ENCODE measurements at regions not wholly inside any gene's neighbourhood (a gene's known extent, or its start where the extent isn't known, plus 50 kb on each side); places are given as distances from the start of the nearest gene placed in this dataset.

DNA sequence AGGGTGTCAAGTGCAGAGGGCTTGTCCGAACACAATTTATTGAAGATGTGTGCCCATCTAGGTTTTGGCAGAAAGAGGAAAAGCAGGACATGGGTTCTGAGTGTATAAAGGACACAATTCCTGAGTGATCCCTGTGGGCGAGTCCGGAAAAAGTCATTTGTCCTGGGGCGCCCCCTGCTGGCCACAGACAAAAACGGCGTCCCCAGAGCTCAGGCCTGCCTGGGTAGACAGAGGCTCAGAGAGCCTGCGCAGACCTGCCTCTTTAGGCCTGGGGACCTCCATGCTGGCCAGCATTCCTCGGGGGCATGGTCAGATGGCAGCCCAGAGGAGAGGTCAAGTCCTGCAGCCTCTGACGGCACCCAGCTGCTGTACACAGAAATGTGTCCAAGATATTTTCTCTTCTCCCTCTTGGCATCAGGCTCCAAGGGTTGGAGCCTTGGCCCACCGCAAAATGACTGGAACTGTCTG is 65.5 kb upstream of the LRP8 start:
- H3K4me3 ChIP-seq (ENCODE audit: low read depth, low read length), result no peak overlapping the region
- TF ChIP-seq, protein P1, sequence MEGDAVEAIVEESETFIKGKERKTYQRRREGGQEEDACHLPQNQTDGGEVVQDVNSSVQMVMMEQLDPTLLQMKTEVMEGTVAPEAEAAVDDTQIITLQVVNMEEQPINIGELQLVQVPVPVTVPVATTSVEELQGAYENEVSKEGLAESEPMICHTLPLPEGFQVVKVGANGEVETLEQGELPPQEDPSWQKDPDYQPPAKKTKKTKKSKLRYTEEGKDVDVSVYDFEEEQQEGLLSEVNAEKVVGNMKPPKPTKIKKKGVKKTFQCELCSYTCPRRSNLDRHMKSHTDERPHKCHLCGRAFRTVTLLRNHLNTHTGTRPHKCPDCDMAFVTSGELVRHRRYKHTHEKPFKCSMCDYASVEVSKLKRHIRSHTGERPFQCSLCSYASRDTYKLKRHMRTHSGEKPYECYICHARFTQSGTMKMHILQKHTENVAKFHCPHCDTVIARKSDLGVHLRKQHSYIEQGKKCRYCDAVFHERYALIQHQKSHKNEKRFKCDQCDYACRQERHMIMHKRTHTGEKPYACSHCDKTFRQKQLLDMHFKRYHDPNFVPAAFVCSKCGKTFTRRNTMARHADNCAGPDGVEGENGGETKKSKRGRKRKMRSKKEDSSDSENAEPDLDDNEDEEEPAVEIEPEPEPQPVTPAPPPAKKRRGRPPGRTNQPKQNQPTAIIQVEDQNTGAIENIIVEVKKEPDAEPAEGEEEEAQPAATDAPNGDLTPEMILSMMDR (IDR thresholded peaks at IDR 0.05), result peak; percentile 77
- no peaks in the 10 kb centered on the region for H3K27me3 ChIP-seq (ENCODE audit: control insufficient read depth, insufficient read depth, low read length)
- no peak overlapping the region for H3K27ac ChIP-seq
- no peak overlapping the region for H2AFZ ChIP-seq
- H3K36me3 ChIP-seq (ENCODE audit: control insufficient read depth, insufficient read depth, low read length), result no peaks in the 10 kb centered on the region
- H3K9ac ChIP-seq, result no peak overlapping the region
- H3K4me1 ChIP-seq, result no peaks in the 10 kb centered on the region
- no peaks in the 10 kb centered on the region for H3K9me3 ChIP-seq (ENCODE audit: control insufficient read depth, low read length)
- no peaks in the 10 kb centered on the region for H3K79me2 ChIP-seq
- no peak overlapping the region for H3K4me2 ChIP-seq (ENCODE audit: low read length)

DNA sequence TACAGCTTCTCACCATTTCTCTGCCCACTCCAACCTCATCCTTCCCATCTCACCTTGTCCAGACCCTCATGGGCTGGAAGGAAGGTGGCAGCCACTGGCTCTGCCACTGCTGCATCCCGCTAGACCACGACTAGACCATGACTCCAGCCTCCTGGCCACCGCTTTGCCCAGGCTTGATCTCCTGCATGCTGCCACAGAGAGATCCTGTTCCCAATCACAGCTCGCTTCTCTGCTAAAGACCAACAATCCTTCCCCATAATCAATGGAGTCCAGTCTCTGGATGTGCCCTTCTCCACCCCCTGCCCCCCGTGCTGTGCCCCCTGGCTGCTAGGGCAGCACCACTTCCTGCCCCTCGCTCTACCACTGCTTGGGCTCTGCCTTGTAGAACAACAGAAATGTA is 64.9 kb upstream of the DMRTB1 start:
- no peak overlapping the region for H3K9ac ChIP-seq

DNA sequence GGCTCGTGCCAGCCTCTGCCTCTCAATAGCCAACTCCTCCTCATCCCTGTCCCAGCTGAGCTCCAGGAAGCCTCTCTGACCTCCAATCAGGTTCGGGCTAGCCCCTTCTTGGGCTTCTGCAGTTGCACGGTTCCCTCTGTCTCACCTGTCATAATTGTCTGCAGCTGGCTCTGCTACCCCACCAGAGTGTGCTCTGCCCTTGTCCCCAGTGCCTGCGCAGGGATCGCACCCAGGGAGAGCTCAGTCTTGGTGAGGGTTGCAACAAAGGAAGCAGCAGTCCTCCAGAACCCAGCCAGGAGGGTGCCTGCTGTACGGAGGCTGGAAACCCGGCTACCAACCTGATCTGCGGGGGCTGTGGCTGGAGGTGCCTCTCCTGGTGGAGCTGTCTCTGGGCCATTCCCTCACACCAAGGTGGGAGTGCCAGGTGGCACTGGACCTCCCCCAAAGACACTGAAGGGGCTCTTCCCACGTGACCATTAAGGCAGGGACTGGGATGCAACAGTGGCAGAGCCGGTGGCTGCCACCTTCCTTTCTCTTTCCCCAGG is 63.5 kb upstream of the DMRTB1 start:
- TF ChIP-seq, protein P1 (IDR thresholded peaks at IDR 0.05), result no peak
- Histone ChIP-seq H2AFZ (no peak overlapping the region), H3K4me2 (ENCODE audit: low read length) (no peak overlapping the region), H3K4me3 (ENCODE audit: low read depth, low read length) (no peak overlapping the region), H3K4me1 (no peaks in the 10 kb centered on the region), H3K36me3 (ENCODE audit: control insufficient read depth, insufficient read depth, low read length) (no peaks in the 10 kb centered on the region), H3K79me2 (no peaks in the 10 kb centered on the region), H3K27me3 (ENCODE audit: control insufficient read depth, insufficient read depth, low read length) (no peaks in the 10 kb centered on the region), H3K9me3 (ENCODE audit: control insufficient read depth, low read length) (no peaks in the 10 kb centered on the region), H3K27ac (no peak overlapping the region), H3K9ac (no peak overlapping the region)

More for the DNA sequence above, 64.9 kb upstream of the DMRTB1 start:
- no peak overlapping the region for H3K4me3 ChIP-seq (ENCODE audit: low read depth, low read length)
- H3K79me2 ChIP-seq, result no peaks in the 10 kb centered on the region
- no peak overlapping the region for H2AFZ ChIP-seq
- H3K27me3 ChIP-seq (ENCODE audit: control insufficient read depth, insufficient read depth, low read length), result no peaks in the 10 kb centered on the region
- no peaks in the 10 kb centered on the region for H3K9me3 ChIP-seq (ENCODE audit: control insufficient read depth, low read length)
- no peaks in the 10 kb centered on the region for H3K36me3 ChIP-seq (ENCODE audit: control insufficient read depth, insufficient read depth, low read length)
- H3K4me2 ChIP-seq (ENCODE audit: low read length), result no peak overlapping the region
- TF ChIP-seq, protein P1 (IDR thresholded peaks at IDR 0.05), result no peak
- no peaks in the 10 kb centered on the region for H3K4me1 ChIP-seq
- no peak overlapping the region for H3K27ac ChIP-seq

DNA sequence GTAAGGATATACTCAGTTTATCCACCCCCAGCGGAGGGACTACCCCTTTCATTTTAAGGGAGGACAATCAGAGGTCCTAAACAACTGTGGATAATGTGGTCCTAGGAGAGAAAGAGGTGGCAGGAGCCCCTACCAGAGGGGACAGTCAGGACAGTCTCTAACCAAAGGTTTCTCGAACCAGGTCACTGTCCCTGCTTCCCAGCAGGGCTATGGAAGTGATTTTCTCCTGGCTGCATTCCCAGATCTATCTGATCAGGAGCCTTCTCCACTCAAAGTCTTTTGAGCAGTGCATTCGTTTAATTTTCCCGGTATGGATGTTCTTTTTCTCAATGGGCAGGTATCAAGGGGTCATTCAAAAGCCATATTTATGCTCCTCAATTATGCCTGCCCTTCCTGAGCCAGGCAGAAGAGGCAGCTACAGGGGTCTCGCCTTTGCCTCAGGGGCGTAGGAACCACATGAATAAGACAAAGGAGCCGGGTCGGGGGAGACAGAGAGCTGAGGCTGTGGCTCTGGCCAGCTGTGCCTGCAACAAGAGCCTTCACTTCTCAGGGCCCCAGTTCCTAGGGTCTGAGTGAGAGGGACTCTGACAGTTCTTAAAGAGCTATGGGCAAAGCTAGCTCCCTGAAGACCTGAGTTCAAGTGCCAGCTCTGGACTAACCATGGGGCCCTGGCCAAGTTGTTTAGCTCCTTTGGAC is 62.5 kb upstream of the DMRTB1 start:
- Histone ChIP-seq H3K27ac (no peak overlapping the region), H2AFZ (no peak overlapping the region), H3K9me3 (ENCODE audit: control insufficient read depth, low read length) (no peaks in the 10 kb centered on the region), H3K9ac (no peak overlapping the region), H3K36me3 (ENCODE audit: control insufficient read depth, insufficient read depth, low read length) (no peaks in the 10 kb centered on the region), H3K79me2 (no peaks in the 10 kb centered on the region), H3K4me3 (ENCODE audit: low read depth, low read length) (no peak overlapping the region), H3K4me1 (no peaks in the 10 kb centered on the region), H3K27me3 (ENCODE audit: control insufficient read depth, insufficient read depth, low read length) (no peaks in the 10 kb centered on the region), H3K4me2 (ENCODE audit: low read length) (no peak overlapping the region)
- TF ChIP-seq, protein P1 (IDR thresholded peaks at IDR 0.05), result no peak

DNA sequence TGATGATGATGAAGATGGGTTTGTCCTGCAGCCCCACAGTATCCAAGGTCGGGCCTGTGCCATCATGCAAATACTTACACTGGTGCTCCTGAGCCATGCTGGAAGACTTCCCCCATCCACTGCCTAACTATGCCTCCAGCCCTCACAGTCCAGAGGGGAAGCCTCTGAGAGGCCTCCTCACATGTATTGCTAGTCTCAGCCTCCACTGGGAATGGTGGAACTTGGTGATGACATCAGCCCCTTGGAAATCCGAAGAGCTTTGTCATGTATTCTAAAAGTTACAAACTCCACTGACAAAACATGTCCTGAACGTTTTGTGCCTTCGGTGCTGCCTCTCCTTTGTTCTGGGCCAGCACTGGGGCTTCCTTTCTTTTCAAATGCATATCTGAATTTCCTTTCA is 61.1 kb upstream of the DMRTB1 start:
- TF ChIP-seq, protein P1 (IDR thresholded peaks at IDR 0.05), result no peak

More for the DNA sequence above, 61.1 kb upstream of the DMRTB1 start:
- no peaks in the 10 kb centered on the region for H3K9me3 ChIP-seq (ENCODE audit: control insufficient read depth, low read length)
- H3K4me2 ChIP-seq (ENCODE audit: low read length), result no peak overlapping the region
- H3K9ac ChIP-seq, result no peak overlapping the region
- H3K4me1 ChIP-seq, result no peaks in the 10 kb centered on the region
- H3K4me3 ChIP-seq (ENCODE audit: low read depth, low read length), result no peak overlapping the region
- H3K27ac ChIP-seq, result no peak overlapping the region
- no peaks in the 10 kb centered on the region for H3K27me3 ChIP-seq (ENCODE audit: control insufficient read depth, insufficient read depth, low read length)
- no peaks in the 10 kb centered on the region for H3K36me3 ChIP-seq (ENCODE audit: control insufficient read depth, insufficient read depth, low read length)
- H3K79me2 ChIP-seq, result no peaks in the 10 kb centered on the region
- no peak overlapping the region for H2AFZ ChIP-seq

All from parathyroid adenoma (tissue), 2 donors.